GM11168 (cell line): ENCODE measurements at regions not wholly inside any gene's neighbourhood (a gene's known extent, or its start where the extent isn't known, plus 50 kb on each side); places are given as distances from the start of the nearest gene placed in this dataset.
"Not testable (repeated sequence)": the region's sequence is repeated elsewhere in the genome, so short reads cannot be mapped to it uniquely, and the experiment has no call there.

Experiments
- in situ Hi-C: fragments of 300-500 bp; cut with MboI; formaldehyde crosslinking; loops from one replicate; pipeline ENCODE4 v1.12.0; 2022; ENCODE audit warnings: low sequenced_read_pairs; ENCODE audit not compliant: unreplicated experiment

DNA sequence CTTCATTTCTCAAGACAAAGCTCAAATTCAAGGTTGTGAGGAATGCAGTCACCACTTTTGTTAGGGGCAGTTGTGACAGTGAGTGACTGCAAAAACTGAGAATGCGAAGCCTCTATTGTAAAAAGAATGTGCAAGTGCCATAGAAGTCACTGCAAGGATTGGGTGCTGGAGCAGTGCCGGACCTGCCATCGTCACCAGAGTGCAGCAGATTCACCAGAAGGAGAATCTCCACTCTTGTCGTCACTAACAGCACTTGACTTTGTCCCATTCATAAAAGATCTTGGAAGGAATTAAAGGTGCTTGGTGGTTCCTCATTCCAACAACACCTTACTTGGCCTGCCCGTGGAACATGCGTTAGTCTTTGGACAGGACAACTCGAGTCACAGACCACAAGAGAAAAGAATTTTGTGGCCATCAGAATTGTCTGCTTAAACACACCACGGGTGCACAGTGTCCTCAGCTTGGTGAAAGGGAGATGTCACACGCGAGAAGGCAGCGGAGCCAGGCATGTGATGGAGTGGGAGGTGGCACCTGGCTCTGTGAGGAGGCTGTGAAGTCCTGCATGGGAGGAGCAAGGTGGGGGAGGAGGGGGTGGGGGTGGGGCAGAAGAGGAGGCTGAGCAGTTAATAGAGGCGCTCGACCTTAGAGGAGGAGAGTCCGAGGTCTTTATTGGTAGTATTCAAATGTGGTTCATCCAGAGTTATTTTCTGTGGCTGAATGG is 100.9 kb upstream of the SPDYE9 start:
- in situ Hi-C loops, result loop anchor here (25.0 kb wide), 1 partner anchor 1526 kb away; no protein-coding TSS in a partner anchor

DNA sequence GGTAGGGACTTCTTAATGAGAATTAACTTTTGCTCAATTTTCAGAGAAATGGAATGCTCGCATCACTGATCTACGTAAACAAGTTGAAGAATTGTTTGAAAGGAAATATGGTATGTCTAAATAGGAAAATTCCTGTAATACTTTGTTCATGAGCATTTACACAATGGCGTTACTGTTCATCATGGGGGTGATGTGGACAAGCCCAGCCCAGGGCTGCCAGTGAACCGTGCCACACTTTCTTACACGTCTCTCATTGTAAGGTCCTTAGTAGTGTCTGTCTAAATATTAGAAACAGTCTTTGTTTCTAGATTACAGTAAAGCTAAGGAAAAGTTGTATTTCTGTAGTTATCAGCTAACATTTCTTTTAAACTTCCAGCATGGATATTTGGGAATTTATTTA is 91.0 kb upstream of the SPDYE9 start:
- in situ Hi-C loops, result loop anchor here (25.0 kb wide), 1 partner anchor 1535 kb away; no protein-coding TSS in a partner anchor

DNA sequence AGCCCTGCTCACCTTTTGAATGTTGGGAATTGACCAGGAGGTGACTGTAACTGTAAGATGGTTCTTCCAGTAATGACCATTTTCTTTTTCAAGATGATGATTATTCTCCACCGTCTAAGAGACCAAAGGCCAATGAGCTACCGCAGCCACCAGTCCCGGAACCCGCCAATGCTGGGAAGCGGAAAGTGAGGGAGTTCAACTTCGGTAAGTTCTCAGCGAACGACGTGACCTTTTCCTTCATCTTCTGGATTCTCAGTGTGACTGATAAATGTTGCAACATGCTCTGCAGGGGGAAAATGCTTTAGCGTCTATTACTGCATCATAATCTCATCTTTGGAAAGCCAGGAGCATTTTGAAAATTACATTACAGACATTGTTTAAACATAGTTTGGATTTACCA is 89.5 kb upstream of the SPDYE9 start:
- in situ Hi-C loops, result loop anchor here (25.0 kb wide), 1 partner anchor 1537 kb away; no protein-coding TSS in a partner anchor

DNA sequence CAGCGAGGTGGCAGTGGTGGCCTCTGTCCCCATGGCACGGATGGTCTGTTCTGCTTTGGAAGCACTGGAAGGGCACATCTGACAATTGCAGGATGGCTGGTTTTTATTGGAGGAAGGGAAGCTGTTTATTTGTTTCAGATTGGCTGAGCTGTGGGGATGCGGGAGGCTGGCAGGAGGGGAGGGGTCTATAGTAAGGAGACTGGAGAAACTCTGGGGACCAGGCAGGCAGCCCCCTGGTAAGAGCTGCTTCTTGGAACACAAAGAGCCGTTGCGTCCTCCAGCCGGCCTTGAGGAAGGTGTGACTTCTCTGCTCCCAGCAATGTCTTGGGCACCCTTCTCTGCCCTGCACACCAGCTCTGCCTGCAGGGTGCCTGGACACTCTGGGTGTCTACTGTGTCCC is 85.1 kb upstream of the SPDYE9 start:
- in situ Hi-C loops, result not testable (repeated sequence)

DNA sequence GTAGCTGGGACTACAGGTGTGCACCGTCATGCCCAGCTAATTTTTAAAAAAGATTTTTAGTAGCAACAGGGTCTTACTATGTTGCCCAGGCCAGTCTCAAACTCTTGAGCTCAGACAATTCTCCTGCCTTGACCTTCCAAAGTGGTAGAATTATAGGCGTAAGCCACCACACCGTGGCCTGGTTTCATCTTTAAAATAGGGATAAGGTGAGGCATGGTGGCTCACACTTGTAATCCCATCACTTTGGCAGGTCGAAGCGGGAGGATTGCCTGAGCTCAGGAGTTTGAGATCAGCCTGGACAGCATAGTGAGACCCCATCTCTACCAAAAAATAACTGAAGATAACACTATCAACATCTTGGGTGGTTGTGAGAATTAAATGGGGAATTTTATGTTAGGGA is 84.6 kb upstream of the SPDYE9 start:
- in situ Hi-C loops, result not testable (repeated sequence)

DNA sequence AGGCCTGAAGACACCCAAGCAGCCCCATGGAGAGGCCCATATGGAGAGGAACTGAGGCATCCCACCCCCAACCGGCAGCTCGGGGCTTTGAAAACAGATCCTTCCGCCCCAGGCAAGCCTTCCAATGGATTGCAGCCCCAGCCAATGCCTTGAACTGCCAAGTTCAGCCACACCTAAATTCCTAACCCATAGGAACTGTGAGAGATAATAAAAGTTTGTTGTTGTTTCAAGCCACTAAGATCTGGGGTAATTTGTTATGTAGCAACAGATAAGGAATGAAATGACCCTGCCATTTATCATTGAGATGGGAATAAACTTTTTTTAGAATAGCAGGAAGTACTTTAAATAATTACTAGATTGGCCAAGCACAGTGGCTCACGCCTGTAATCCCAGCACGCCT is 80.3 kb upstream of the SPDYE9 start:
- in situ Hi-C loops, result not testable (repeated sequence)

DNA sequence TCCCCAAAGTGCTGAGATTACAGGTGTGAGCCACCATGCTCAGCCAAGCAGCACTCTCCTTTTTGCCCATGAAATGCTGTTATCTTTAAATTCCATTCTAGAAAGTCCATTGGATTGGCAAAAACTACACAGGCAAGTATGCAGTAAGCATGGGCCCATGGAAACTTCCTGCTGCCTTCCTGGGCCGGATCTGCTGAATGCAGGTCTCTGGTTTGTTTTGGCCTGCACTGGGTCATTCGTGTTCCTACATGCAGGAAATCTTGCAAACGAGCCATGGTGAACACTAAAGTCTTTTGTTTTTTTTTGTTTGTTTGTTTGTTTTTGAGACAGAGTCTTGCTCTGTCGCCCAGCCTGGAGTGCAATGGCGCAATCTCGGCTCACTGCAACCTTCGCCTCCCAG is 76.8 kb upstream of the SPDYE9 start:
- in situ Hi-C loops, result not testable (repeated sequence)

DNA sequence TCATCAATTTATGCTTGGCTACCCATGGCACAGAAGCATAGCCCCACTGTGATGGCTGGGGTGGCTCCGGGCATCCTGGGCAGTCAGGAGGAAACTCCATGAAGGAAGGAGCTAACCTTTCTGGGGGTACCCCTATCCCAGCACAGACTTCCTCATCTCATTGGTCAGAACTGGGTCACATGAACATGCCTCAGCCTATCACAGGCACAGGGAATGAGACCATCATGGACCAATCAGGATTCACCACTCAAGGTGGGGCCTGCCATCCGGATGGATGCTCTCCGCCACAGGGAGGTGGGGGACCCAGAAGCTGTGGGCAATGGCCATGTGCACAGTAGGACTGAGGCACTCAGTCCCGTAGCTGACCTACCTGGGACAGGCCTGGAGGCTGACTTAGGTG is 75.9 kb upstream of the SPDYE9 start:
- in situ Hi-C loops, result not testable (repeated sequence)

DNA sequence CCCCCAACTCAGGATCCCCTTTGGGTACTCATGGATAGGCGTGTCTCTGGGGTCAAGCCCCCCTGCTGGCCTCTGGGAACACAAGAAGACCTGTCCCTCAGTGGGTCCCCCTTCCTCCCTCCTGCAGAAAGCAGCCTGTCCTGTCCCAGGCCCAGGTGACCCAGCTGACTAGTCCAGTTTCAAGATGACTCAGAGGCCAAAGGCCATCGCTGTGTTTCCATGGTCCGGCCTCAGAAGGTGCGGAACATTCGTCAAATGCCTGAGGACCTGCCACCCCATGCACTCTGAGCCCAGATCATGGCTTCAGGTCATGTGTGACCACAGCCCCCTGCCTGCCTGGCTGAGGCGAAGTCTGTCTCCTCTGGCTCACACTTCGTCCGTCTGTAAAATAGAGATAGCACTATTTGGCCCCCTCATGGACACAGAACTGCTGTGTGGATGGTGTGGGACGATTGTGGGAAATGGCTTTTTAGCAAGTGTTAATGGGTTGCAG is 71.4 kb upstream of the SPDYE9 start:
- in situ Hi-C loops, result not testable (repeated sequence)

DNA sequence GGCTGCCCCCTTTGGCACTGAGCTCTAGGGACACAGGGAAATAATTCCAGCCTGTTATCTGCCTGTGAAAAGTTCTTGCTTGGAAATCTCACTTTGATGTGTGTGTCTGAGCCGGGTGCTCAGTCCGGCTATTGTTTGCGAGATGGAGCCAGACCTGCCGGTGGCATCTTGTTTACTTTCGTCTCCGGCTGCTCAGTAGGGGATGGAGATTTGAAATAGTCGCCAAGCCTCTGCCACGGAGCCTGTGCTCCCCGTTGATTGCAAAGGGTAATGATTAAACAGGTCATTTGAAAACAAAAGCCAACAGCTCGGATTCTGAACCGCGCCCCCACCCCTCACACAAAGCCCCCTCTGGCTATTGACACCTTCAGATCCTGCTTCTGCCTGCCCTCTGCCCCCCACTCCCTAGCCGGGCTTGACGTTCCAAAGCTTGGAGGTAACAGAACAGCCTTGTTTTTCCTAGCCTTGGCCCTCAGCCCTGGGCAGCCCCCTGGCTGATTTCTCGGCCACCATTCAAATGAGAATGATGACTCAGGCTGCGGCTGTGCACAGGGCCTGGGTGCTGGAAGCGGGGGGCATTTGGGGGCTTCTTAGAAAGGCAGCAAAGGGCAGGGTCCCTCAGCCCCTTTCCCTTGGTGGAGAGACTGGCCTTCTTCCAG is 70.8 kb upstream of the SPDYE9 start:
- in situ Hi-C loops, result not testable (repeated sequence)

DNA sequence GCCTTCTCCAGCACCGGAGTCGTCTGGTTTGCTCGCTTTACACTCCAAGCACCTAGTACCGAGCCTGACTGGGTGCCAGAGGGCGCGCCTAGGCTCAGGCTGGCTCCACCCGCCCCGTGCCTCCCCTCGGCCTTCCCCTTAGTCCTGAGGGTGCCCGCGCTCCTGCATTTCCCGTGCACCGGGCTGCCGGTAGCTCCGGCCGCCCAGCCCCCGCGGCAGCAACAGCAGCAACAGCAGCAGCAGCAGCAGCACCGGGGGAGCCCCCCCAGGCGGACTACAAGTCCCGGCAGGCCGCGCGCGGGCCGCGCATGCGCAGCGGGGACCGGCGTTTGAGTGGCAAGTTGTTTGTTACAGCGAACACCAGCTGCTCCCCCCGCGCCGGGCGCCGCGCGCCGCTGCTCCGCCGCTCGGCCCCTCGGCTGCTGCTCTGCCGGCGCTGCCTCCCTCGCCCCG is 68.8 kb upstream of the SPDYE9 start:
- in situ Hi-C loops, result not testable (repeated sequence)

DNA sequence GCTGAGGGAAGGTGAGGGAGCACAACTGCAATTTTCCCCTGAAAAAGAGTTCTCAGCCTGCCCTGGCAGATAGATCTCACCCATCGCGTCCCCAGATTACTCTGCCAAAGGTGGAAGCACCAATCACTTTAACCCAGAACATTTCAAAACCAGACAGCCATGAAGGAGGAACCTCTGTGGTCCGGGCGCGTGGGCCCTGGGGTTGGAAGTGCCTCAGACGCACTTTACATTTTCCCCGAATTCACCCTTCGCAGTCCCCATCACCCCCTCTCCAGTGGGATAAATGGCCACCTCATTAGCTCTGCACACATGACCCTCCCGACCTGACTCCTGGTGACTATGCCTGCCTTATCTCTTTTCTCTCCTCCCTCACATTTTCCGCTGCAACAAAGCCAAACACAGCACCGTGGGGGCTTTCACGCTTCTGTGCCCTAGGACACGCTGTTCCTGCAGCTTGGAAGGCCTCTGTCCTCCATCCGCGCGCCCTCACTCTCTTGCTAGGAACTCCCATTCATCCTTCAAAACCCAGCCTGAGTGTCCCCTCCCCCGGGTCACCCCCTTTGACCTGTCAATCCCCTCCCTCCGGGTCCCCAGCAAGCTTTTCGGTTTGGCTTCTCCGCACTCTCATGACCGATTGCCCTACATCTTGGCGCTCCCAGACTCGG is 68.2 kb upstream of the SPDYE9 start:
- in situ Hi-C loops, result not testable (repeated sequence)

DNA sequence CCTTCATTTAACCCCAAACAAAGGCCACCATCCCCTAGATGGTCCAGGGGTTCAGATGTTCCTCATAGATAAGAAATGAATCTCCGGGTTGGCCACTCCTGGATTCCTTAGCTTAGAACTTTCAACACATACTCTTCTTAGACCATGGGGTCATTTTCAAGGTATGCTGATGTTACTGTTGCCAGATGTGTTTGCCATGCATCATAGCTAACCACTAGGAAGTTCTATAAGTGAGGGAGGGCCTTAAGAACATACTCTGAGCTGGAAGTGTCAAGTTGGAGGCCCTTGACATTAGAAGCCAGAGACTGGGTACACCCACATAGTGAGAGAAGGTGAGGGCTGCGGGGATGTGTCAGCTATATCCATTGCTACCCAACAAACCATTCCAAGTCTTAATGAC is 62.7 kb upstream of the SPDYE9 start:
- in situ Hi-C loops, result loop anchor here (25.0 kb wide), 1 partner anchor 1789 kb away; no protein-coding TSS in a partner anchor

DNA sequence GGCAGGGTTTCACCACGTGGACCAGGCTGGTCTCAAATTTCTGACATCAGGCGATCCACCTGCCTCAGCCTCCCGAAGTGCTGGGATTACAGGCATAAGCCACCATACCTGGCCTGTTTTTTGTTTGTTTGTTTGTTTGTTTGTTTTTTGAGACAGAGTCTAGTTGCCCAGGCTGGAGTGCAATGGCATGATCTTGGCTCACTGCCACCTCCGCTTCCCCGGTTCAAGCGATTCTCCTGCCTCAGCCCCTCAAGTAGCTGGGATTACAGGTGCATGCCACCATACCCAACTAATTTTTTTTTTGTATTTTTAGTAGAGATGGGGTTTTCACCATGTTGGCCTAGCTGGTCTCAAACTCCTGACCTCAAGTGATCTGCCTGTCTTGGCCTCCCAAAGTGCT is 61.8 kb upstream of the SPDYE9 start:
- in situ Hi-C loops, result loop anchor here (25.0 kb wide), 1 partner anchor 1790 kb away; no protein-coding TSS in a partner anchor

DNA sequence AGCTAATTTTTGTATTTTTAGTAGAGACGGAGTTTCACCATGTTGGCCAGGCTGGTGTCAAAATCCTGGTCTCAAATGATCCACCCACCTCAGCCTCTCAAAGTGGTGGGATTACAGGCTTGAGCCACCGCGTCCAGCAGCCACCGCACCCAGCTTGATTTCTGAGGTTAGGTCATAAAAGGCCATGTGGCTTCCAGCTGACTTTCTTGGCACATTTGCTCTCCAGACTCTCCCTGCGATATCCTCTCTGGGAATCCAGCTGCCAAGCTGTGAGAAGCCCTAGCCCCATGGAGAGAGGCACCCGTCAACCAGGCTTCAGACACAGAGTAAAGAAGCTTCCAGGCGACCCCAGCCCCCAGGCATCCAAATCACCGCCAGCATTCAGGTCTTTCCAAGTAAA is 58.2 kb upstream of the SPDYE9 start:
- in situ Hi-C loops, result loop anchor here (25.0 kb wide), 1 partner anchor 1793 kb away; no protein-coding TSS in a partner anchor

DNA sequence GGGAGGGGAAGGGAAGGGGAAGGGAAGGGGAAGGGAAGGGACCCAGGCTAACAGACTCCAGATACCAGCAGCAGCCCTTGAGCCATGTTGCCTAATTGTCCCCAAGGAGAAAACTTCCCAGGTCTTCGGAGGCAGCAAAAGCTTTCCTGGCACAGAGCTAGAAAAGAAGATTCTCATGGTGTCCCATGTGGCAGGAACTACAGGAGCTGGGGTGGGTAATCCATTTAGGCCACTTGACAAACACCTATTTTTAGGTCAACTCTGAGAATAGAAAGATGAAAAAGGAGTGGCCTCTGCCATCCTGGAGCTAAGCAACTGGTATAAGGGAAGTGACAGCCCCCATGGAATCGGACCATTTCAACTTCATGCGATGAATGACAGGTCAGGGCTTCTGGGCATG is 52.1 kb upstream of the SPDYE9 start:
- in situ Hi-C loops, result loop anchor here (25.0 kb wide), 1 partner anchor 1799 kb away; no protein-coding TSS in a partner anchor
